Endodermal cell (in vitro differentiated cells): ENCODE measurements at regions not wholly inside any gene's neighbourhood (a gene's known extent, or its start where the extent isn't known, plus 50 kb on each side); places are given as distances from the start of the nearest gene placed in this dataset.

ENCODE experiments used
- DNase-seq: peaks from one replicate; pipeline ENCODE4 v3.0.0-alpha.2; 2017
- H3K27ac ChIP-seq: 2 replicates; pipeline ENCODE4 v1.5.1; 2013; ENCODE audit warnings: mild to moderate bottlenecking, low read depth, low read length, moderate library complexity
- H3K27me3 ChIP-seq: 2 replicates; pipeline ENCODE4 v1.6.1; 2013; ENCODE audit warnings: mild to moderate bottlenecking, low read length, moderate library complexity; ENCODE audit not compliant: insufficient read depth, control insufficient read depth, poor library complexity, severe bottlenecking
- H3K36me3 ChIP-seq: 2 replicates; pipeline ENCODE4 v1.7.0; 2013; ENCODE audit warnings: mild to moderate bottlenecking, low read length, moderate library complexity; ENCODE audit not compliant: control insufficient read depth, insufficient read depth
- H3K4me1 ChIP-seq: one replicate; pipeline ENCODE4 v1.7.0; 2013; ENCODE audit warnings: low read length; ENCODE audit not compliant: control insufficient read depth, insufficient read depth
- H3K4me3 ChIP-seq: 2 replicates; pipeline ENCODE4 v1.5.1; 2013; ENCODE audit warnings: mild to moderate bottlenecking, low read length, moderate library complexity
- H3K9ac ChIP-seq: 2 replicates; pipeline ENCODE4 v1.6.1; 2013; ENCODE audit warnings: mild to moderate bottlenecking, low read length, moderate library complexity; ENCODE audit not compliant: poor library complexity, severe bottlenecking; ENCODE audit errors: extremely low read depth
- H3K9me3 ChIP-seq: 2 replicates; pipeline ENCODE4 v1.6.1; 2013; ENCODE audit warnings: mild to moderate bottlenecking, low read length, moderate library complexity; ENCODE audit not compliant: control insufficient read depth
- H3K27ac Mint-ChIP-seq: 2 replicates; pipeline ENCODE4 v1.8.0; 2020; ENCODE audit warnings: mixed read lengths
- H3K27me3 Mint-ChIP-seq: 2 replicates; pipeline ENCODE4 v1.8.0; 2021; ENCODE audit warnings: mild to moderate bottlenecking, mixed read lengths; ENCODE audit not compliant: insufficient read depth
- H3K36me3 Mint-ChIP-seq: 2 replicates; pipeline ENCODE4 v1.8.0; 2020; ENCODE audit warnings: low read depth, mixed read lengths
- H3K4me1 Mint-ChIP-seq: 2 replicates; pipeline ENCODE4 v1.8.0; 2020; ENCODE audit warnings: mixed read lengths
- H3K4me3 Mint-ChIP-seq: 2 replicates; pipeline ENCODE4 v1.8.0; 2020; ENCODE audit warnings: mild to moderate bottlenecking, moderate library complexity, mixed read lengths
- H3K9me3 Mint-ChIP-seq: 2 replicates; pipeline ENCODE4 v1.8.0; 2020; ENCODE audit warnings: mild to moderate bottlenecking, mixed read lengths
- CTCF ChIP-seq: fragments of 200-600 bp; sonication (generic); conservative IDR thresholded peaks from 2 replicates; pipeline ENCODE4 v1.5.0; 2021; ENCODE audit warnings: antibody characterized with exemption, mild to moderate bottlenecking
- WGBS, 2 experiments: methylation state at CpG; one replicate each; pipeline versions ENCODE4 v1.1.5 to v1.1.7; 2013; ENCODE audit warnings: missing lambda C conversion rate in 2 of 2, mixed read lengths in 1 of 2; ENCODE audit not compliant: insufficient coverage in 1 of 2, insufficient read length in 1 of 2; 5-methylcytosine and 5-hydroxymethylcytosine counted together

DNA sequence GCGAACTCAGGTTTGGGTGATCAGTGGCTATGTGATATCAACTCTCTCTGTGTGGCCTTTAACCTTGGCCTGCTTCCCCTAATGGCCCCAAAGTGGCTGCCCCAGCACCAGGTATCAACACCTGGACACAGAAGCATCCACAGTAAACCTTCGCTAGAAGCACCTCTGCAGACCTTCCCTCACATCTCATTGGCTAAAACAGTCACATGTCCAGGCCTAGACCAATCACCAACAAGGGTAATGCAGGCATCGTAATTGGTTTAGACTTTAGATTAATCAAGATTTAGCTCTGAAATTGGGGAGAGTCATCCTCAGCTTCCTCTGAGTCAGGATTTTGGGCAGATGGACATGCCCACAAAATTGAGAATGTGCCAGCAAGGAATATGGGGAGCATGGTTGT is 92.5 kb upstream of the MYL2 start:
- 94 to 95% methylated on average over 2 to 3 of the region's 3 CpGs for WGBS, 2 experiments
- no peak overlapping the region for H3K27ac Mint-ChIP-seq
- H3K4me3 ChIP-seq = no peak overlapping the region
- H3K4me1 Mint-ChIP-seq = no peaks in the 10 kb centered on the region
- H3K36me3 Mint-ChIP-seq = no peaks in the 10 kb centered on the region
- no peaks in the 10 kb centered on the region for H3K9me3 ChIP-seq
- DNase-seq = no peak
- H3K9me3 Mint-ChIP-seq = no peaks in the 10 kb centered on the region
- H3K4me3 Mint-ChIP-seq = no peak overlapping the region
- H3K27me3 Mint-ChIP-seq = peaks cover 11% of the 10 kb centered on the region
- no peak overlapping the region for H3K27ac ChIP-seq
- no peaks in the 10 kb centered on the region for H3K4me1 ChIP-seq
- H3K36me3 ChIP-seq = no peaks in the 10 kb centered on the region
- no peak overlapping the region for H3K9ac ChIP-seq
- TF ChIP-seq CTCF = no peak
- H3K27me3 ChIP-seq = no peaks in the 10 kb centered on the region

- H3K36me3 ChIP-seq = no peaks in the 10 kb centered on the region
- H3K9me3 ChIP-seq = no peaks in the 10 kb centered on the region
- Mint-ChIP-seq H3K4me1 (no peaks in the 10 kb centered on the region), H3K9me3 (no peaks in the 10 kb centered on the region), H3K27ac (no peak overlapping the region), H3K27me3 (peaks cover 8% of the 10 kb centered on the region), H3K4me3 (no peak overlapping the region), H3K36me3 (no peaks in the 10 kb centered on the region)
- H3K27ac ChIP-seq = no peak overlapping the region
- no peak for DNase-seq
- 89 to 96% methylated on average over 7 to 15 of the region's 15 CpGs for WGBS, 2 experiments
- H3K4me1 ChIP-seq = no peaks in the 10 kb centered on the region
- no peak overlapping the region for H3K4me3 ChIP-seq
- H3K9ac ChIP-seq = no peak overlapping the region
- H3K27me3 ChIP-seq = no peaks in the 10 kb centered on the region
- no peak for TF ChIP-seq CTCF
Measured at GRCh38 chr12:111011999-111012600, 91.7 kb upstream of the MYL2 start.

DNA sequence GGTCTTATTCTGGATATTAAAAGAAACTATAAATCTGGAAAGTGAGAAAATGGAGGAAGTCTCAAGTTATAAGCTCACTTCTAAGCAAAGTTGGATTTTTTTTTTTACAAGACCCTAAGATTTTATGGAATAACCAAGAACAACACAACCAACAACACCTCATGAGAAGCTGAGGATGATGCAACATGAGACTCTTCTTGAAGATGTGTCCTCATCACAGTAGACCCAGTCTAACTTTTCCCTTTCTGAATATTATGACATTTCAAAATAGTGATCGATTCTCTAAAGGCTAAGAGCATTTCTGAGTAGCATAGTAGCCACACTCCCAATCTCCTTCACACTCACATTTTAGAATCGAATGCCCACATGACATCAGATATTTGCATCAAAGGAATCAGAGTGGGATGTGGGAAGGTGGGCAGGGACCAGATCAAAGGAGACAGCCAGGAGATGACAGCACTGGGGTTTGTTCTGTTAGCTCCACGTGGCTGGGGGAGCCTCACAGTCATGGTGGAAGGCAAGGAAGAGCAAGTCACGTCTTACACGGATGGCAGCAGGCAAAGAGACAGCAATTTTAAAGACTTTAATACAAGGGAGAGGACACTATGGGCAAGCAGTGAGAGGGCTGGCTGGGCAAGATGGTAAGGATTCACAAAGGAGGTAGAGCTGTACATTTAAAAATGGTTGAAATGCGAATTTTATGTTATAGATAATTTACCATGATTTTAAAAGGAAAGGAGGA is 90.7 kb upstream of the MYL2 start:
- Histone ChIP-seq H3K9me3 (no peaks in the 10 kb centered on the region), H3K4me3 (no peak overlapping the region), H3K4me1 (no peaks in the 10 kb centered on the region), H3K36me3 (no peaks in the 10 kb centered on the region), H3K9ac (no peak overlapping the region), H3K27me3 (no peaks in the 10 kb centered on the region), H3K27ac (no peak overlapping the region)
- Mint-ChIP-seq H3K27me3 (peaks cover 6% of the 10 kb centered on the region), H3K9me3 (no peaks in the 10 kb centered on the region), H3K4me3 (no peak overlapping the region), H3K36me3 (no peaks in the 10 kb centered on the region), H3K4me1 (no peaks in the 10 kb centered on the region), H3K27ac (no peak overlapping the region)
- no peak for DNase-seq
- no peak for TF ChIP-seq CTCF
- WGBS, 2 experiments = 86 to 88% methylated on average over 6 of the region's 6 CpGs
